Liver (tissue), 3 donors: ENCODE measurements at regions not wholly inside any gene's neighbourhood (a gene's known extent, or its start where the extent isn't known, plus 50 kb on each side); places are given as distances from the start of the nearest gene placed in this dataset.

Source experiments
- CTCF ChIP-seq: fragments of 150-350 bp; IDR thresholded peaks from 2 replicates; pipeline ENCODE4 v1.5.1; 2017; ENCODE audit warnings: improper control_type of control experiment, low read depth, low read length; ENCODE audit not compliant: missing input control
- EGR1 ChIP-seq, 2 donors: IDR thresholded peaks; 2 replicates each; pipeline ENCODE4 v1.6.1; 2016 to 2018; ENCODE audit warnings: antibody characterized with exemption in 2 of 2, low read depth in 2 of 2
- donor health status: healthy.
- donor health status: healthy.

- TF ChIP-seq EGR1 (IDR thresholded peaks at IDR 0.05; ENCODE audit: low read depth in 2 of 2) (no peak), CTCF (no peak)
These were observed 278.0 kb upstream of the MGAT5 start for GRCh38 chr2:133975676-133976428.
